ENCODE measurements at regions not wholly inside any gene's neighbourhood (a gene's known extent, or its start where the extent isn't known, plus 50 kb on each side); places are given as distances from the start of the nearest gene placed in this dataset.

DNA sequence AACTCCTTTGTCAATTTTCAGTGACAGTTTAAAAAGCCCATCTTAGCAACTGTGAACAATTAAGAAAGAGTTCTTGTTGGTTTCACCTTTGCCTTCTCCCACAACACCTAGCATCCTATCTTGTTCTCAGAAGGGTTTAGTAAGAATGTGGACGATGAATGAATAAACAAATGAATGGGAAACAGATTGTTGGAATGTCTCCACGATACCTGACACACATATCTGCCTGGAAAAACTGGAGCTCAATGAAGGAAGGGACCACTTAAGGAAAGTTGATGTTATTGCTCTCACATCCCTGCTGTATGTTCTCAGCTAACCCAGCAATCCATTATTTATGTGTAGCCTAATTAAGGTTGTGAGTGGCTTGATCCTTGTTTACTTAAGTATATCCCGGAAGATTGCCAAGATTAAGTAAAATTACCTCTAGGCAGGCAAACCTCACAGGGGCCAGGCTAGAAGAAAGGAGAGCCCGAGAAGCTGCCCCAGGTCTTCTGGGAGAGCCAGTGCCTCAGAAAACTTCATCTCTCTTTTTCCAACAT, 286.4 kb downstream of the NXPE2 start:
- TF ChIP-seq, protein P1, sequence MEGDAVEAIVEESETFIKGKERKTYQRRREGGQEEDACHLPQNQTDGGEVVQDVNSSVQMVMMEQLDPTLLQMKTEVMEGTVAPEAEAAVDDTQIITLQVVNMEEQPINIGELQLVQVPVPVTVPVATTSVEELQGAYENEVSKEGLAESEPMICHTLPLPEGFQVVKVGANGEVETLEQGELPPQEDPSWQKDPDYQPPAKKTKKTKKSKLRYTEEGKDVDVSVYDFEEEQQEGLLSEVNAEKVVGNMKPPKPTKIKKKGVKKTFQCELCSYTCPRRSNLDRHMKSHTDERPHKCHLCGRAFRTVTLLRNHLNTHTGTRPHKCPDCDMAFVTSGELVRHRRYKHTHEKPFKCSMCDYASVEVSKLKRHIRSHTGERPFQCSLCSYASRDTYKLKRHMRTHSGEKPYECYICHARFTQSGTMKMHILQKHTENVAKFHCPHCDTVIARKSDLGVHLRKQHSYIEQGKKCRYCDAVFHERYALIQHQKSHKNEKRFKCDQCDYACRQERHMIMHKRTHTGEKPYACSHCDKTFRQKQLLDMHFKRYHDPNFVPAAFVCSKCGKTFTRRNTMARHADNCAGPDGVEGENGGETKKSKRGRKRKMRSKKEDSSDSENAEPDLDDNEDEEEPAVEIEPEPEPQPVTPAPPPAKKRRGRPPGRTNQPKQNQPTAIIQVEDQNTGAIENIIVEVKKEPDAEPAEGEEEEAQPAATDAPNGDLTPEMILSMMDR (IDR thresholded peaks at IDR 0.05) = no peak
- TF ChIP-seq POLR2AphosphoS5 (IDR thresholded peaks at IDR 0.05; ENCODE audit: insufficient read depth in 1 of 2, low read depth in 1 of 2) (no peak), POLR2A (IDR thresholded peaks at IDR 0.05) (no peak)
